ENCODE measurements at regions not wholly inside any gene's neighbourhood (a gene's known extent, or its start where the extent isn't known, plus 50 kb on each side); places are given as distances from the start of the nearest gene placed in this dataset.

GRCh38 chr10:83302623-83303022 is 836.7 kb upstream of the GHITM start:
- in situ Hi-C loops (cut with HindIII; ENCODE audit: low pct_ligation_motif_present, low pct_unique_long_range_greater_than_20kb, low sequenced_read_pairs), result no loop called here
- DNase-seq, result no peak

GRCh38 chr10:83310688-83311087 is 828.6 kb upstream of the GHITM start:
- no peak for DNase-seq
- in situ Hi-C loops (cut with HindIII; ENCODE audit: low pct_ligation_motif_present, low pct_unique_long_range_greater_than_20kb, low sequenced_read_pairs), result no loop called here

- in situ Hi-C loops (cut with HindIII; ENCODE audit: low pct_ligation_motif_present, low pct_unique_long_range_greater_than_20kb, low sequenced_read_pairs), result no loop called here
- DNase-seq, result no peak
Observed at GRCh38 chr10:83312570-83312969, 826.7 kb upstream of the GHITM start.

- in situ Hi-C loops (cut with HindIII; ENCODE audit: low pct_ligation_motif_present, low pct_unique_long_range_greater_than_20kb, low sequenced_read_pairs), result no loop called here
- DNase-seq, result peak; percentile 34
Observed at GRCh38 chr10:83332690-83333089, 806.6 kb upstream of the GHITM start.

- in situ Hi-C loops (cut with HindIII; ENCODE audit: low pct_ligation_motif_present, low pct_unique_long_range_greater_than_20kb, low sequenced_read_pairs), result no loop called here
- no peak for DNase-seq
Observed at GRCh38 chr10:83333566-83333965, 805.7 kb upstream of the GHITM start.

GRCh38 chr10:83343676-83344075 is 795.6 kb upstream of the GHITM start:
- DNase-seq, result no peak
- in situ Hi-C loops (cut with HindIII; ENCODE audit: low pct_ligation_motif_present, low pct_unique_long_range_greater_than_20kb, low sequenced_read_pairs), result no loop called here

GRCh38 chr10:83346266-83346910 is 792.9 kb upstream of the GHITM start:
- in situ Hi-C loops (cut with HindIII; ENCODE audit: low pct_ligation_motif_present, low pct_unique_long_range_greater_than_20kb, low sequenced_read_pairs), result no loop called here
- DNase-seq, result no peak

GRCh38 chr10:83352588-83352987 is 786.7 kb upstream of the GHITM start:
- in situ Hi-C loops (cut with HindIII; ENCODE audit: low pct_ligation_motif_present, low pct_unique_long_range_greater_than_20kb, low sequenced_read_pairs), result no loop called here
- no peak for DNase-seq

GRCh38 chr10:83354456-83354855 is 784.9 kb upstream of the GHITM start:
- in situ Hi-C loops (cut with HindIII; ENCODE audit: low pct_ligation_motif_present, low pct_unique_long_range_greater_than_20kb, low sequenced_read_pairs), result no loop called here
- no peak for DNase-seq

- DNase-seq, result no peak
- in situ Hi-C loops (cut with HindIII; ENCODE audit: low pct_ligation_motif_present, low pct_unique_long_range_greater_than_20kb, low sequenced_read_pairs), result no loop called here
Observed at GRCh38 chr10:83357004-83357403, 782.3 kb upstream of the GHITM start.

GRCh38 chr10:83357627-83358026 is 781.7 kb upstream of the GHITM start:
- DNase-seq, result no peak
- in situ Hi-C loops (cut with HindIII; ENCODE audit: low pct_ligation_motif_present, low pct_unique_long_range_greater_than_20kb, low sequenced_read_pairs), result no loop called here

- in situ Hi-C loops (cut with HindIII; ENCODE audit: low pct_ligation_motif_present, low pct_unique_long_range_greater_than_20kb, low sequenced_read_pairs), result no loop called here
- DNase-seq, result no peak
Observed at GRCh38 chr10:83367036-83367435, 772.3 kb upstream of the GHITM start.

- in situ Hi-C loops (cut with HindIII; ENCODE audit: low pct_ligation_motif_present, low pct_unique_long_range_greater_than_20kb, low sequenced_read_pairs), result no loop called here
- no peak for DNase-seq
Observed at GRCh38 chr10:83371696-83372490, 767.4 kb upstream of the GHITM start.

GRCh38 chr10:83372646-83373045 is 766.7 kb upstream of the GHITM start:
- DNase-seq, result no peak
- in situ Hi-C loops (cut with HindIII; ENCODE audit: low pct_ligation_motif_present, low pct_unique_long_range_greater_than_20kb, low sequenced_read_pairs), result no loop called here

GRCh38 chr10:83373671-83374070 is 765.6 kb upstream of the GHITM start:
- in situ Hi-C loops (cut with HindIII; ENCODE audit: low pct_ligation_motif_present, low pct_unique_long_range_greater_than_20kb, low sequenced_read_pairs), result no loop called here
- DNase-seq, result peak; percentile 47

GRCh38 chr10:83374741-83375140 is 764.6 kb upstream of the GHITM start:
- in situ Hi-C loops (cut with HindIII; ENCODE audit: low pct_ligation_motif_present, low pct_unique_long_range_greater_than_20kb, low sequenced_read_pairs), result no loop called here
- no peak for DNase-seq

- in situ Hi-C loops (cut with HindIII; ENCODE audit: low pct_ligation_motif_present, low pct_unique_long_range_greater_than_20kb, low sequenced_read_pairs), result no loop called here
- no peak for DNase-seq
Observed at GRCh38 chr10:83375274-83375673, 764.0 kb upstream of the GHITM start.

GRCh38 chr10:83397806-83398205 is 741.5 kb upstream of the GHITM start:
- in situ Hi-C loops (cut with HindIII; ENCODE audit: low pct_ligation_motif_present, low pct_unique_long_range_greater_than_20kb, low sequenced_read_pairs), result no loop called here
- DNase-seq, result no peak

GRCh38 chr10:83410570-83410969 is 728.7 kb upstream of the GHITM start:
- DNase-seq, result no peak
- in situ Hi-C loops (cut with HindIII; ENCODE audit: low pct_ligation_motif_present, low pct_unique_long_range_greater_than_20kb, low sequenced_read_pairs), result no loop called here

GRCh38 chr10:83425306-83425705 is 714.0 kb upstream of the GHITM start:
- in situ Hi-C loops (cut with HindIII; ENCODE audit: low pct_ligation_motif_present, low pct_unique_long_range_greater_than_20kb, low sequenced_read_pairs), result no loop called here
- DNase-seq, result no peak
